Embryonic facial prominence (tissue), 1 donor: ENCODE measurements at regions not wholly inside any gene's neighbourhood (a gene's known extent, or its start where the extent isn't known, plus 50 kb on each side); places are given as distances from the start of the nearest gene placed in this dataset.
"Not testable (repeated sequence)": the region's sequence is repeated elsewhere in the genome, so short reads cannot be mapped to it uniquely, and the experiment has no call there.

Experiments
- DNase-seq: peaks from one replicate; pipeline ENCODE4 v3.0.0-alpha.2; 2016; ENCODE audit errors: extremely low spot score

DNA sequence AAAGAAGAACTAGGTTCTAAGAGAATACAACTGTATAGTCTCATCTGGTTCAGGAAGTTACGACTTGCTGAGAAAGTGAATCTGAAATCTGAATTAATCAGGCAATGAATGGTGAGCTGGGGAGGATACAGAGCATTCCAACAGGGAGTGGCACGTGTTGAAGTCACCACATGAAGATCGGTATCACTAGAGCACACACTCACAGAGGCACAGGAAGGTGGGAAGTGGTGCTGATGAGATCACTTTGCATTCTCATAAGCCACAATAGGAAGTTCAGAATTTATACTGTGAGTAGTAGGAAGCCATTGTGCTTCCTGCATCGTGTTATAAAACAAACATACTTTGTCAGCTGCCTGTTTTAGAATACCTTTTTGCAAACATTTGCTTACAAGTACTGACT, 615.0 kb upstream of the DDX18 start:
- DNase-seq: no peak

GRCh38 chr2:117212562-117212961, 601.9 kb upstream of the DDX18 start:
- DNase-seq: no peak

DNA sequence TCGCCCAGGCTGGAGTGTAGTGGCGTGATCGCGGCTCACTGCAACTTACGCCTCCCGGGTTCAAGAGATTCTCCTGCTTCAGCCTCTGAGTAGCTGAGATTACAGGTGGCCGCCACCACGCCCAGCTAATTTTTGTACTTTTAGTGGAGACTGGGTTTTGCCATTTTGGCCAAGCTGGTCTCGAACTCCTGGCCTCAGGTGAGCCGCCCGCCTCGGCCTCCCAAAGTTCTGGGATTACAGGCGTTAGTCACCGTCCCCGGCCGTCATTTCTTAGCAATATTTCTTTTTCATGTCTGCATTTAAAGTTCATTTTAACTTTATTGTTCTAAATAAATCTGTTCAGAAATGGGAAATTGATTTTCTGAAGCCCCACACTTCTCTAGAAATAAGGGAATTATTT, 597.3 kb upstream of the DDX18 start:
- DNase-seq: no peak

GRCh38 chr2:117222809-117223208, 591.7 kb upstream of the DDX18 start:
- no peak for DNase-seq

GRCh38 chr2:117232305-117232704, 582.2 kb upstream of the DDX18 start:
- no peak for DNase-seq

- DNase-seq: no peak
Observed at GRCh38 chr2:117257362-117257761, 557.1 kb upstream of the DDX18 start.

DNA sequence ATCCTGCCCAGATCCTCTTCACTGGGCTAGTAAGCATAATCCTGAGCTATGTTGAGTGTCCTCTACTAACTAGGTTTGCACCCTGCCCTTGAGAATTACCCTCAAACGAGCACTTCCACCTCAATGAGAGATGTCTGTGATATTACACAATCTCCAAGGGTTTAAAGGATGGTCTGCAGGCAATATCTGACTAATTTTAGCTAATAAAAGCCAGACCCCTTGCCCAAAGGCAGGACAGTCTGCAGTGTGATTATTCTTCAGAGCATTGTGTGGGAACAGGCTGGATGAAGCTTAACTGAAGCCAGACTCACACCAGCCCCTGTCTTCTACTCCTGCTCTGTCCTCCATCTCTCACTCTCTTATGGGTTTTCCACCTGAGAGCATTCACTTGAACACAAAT, 544.9 kb upstream of the DDX18 start:
- no peak for DNase-seq

DNA sequence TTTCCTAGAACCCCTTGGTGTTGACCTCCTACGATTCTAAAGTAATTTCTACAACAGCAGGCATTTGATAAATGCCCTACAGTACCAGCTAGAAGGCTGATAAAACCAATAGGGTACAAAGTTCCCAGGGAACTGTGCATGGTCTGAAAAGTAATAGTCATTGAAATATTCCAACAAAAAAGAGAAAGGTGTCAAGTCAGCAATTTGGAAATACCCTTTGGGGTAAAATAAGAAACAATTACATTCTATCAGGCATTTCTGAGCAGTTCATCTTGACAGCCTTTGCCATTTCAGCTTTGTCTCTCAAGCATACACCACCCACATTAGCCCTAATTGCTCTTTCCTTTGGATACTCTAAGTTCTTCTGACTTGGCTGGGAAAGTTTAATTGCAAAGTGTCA, 542.9 kb upstream of the DDX18 start:
- DNase-seq: no peak

- no peak for DNase-seq
Observed at GRCh38 chr2:117273009-117273671, 541.4 kb upstream of the DDX18 start.

GRCh38 chr2:117293012-117293411, 521.5 kb upstream of the DDX18 start:
- no peak for DNase-seq

GRCh38 chr2:117299451-117299850, 515.0 kb upstream of the DDX18 start:
- no peak for DNase-seq

GRCh38 chr2:117308861-117309770, 505.4 kb upstream of the DDX18 start:
- DNase-seq: no peak

DNA sequence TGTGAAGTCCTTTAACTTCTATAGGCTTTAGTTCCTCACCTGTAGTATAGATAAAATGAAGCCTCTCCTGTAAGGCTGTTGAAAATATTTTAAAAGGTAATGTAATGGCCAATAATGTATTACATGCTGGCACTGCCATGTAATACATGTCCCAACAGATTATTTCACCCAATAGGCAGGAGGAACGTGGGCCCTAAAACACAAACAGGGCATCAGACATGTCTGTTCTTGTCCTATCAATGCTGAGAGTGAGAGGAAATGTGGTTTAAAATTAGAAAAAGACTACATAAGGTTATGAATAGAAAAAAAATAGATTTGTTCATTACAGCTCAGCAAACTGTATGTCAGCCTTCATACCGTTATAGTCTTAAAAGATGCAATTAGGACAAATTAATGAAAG, 492.7 kb upstream of the DDX18 start:
- DNase-seq: no peak

GRCh38 chr2:117323331-117323730, 491.2 kb upstream of the DDX18 start:
- DNase-seq: no peak

DNA sequence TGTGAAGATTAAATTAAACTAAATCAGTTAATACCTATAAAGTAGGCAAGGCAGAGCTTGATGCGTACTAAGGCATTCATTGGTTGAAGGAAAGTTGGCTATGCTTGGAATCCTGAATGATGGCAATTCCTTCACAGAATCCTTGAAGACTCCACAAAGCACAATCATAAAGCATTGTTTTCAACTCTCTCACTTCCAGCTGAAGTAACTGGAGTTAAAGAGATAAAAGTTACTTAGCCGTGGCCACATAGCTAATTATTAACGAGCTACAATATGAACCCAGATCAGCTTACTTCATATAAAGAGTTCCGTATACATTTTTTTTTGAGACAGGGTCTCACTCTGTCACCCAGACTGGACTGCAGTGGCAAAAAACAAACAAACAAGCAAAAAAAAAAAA, 483.9 kb upstream of the DDX18 start:
- DNase-seq: no peak

- no peak for DNase-seq
Observed at GRCh38 chr2:117335967-117336366, 478.5 kb upstream of the DDX18 start.

- no peak for DNase-seq
Observed at GRCh38 chr2:117336496-117336895, 478.0 kb upstream of the DDX18 start.

DNA sequence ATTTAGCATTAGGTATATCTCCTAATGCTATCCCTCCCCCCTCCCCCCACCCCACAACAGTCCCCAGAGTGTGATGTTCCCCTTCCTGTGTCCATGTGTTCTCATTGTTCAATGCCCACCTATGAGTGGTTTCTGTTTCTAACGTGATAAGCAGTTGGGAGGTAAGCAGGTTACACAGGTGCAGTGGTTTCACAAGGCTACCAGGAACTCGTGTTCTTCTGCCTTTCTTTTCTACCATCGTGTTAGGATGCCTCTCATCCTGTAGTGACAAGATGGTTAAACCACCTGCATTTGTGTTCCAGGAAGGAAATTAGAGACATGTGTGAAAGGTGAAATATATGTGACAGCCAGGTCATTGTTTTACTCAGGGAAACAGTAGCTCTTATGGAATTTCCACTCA, 476.5 kb upstream of the DDX18 start:
- not testable (repeated sequence) for DNase-seq

DNA sequence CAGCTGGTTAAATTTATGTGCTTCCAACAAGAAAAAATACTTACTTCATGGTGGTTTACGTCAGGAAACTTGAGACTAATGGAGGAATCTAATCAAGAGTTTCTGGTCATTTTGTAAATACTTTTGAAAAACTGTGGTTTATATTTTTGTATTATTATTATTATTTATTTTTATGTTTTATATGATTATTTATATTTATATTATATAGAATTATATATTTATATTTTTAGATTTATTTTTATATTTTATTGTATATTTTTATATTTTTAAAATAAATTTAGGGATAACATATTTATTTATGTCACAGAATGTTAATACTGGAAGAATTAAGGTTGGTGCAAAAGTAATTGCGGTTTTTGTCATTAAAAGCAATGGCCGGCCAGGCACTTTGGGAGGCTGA, 474.5 kb upstream of the DDX18 start:
- DNase-seq: no peak

GRCh38 chr2:117341690-117342089, 472.8 kb upstream of the DDX18 start:
- DNase-seq: no peak

GRCh38 chr2:117342415-117342814, 472.1 kb upstream of the DDX18 start:
- DNase-seq: no peak

DNA sequence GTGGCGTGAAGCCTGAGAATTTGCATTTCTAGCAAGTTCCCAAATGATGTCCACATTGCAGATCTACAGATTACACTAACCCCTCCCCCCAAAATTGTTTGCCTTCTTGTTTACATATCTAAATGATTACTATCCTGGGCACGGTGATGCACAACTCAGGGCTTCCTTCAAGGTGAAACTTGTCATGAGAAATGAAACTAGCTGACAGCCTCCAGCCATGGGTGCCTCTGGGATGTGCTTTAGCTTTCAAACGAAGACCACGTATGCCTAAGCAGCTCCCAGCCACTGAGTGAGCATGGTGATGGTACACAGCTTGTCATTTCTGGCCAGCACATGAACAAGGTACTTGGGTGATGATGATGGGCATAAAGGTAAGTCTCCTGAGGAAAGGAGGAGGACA, 464.8 kb upstream of the DDX18 start:
- DNase-seq: no peak

- DNase-seq: no peak
Observed at GRCh38 chr2:117351396-117351795, 463.1 kb upstream of the DDX18 start.
